ENCODE measurements at regions not wholly inside any gene's neighbourhood (a gene's known extent, or its start where the extent isn't known, plus 50 kb on each side); places are given as distances from the start of the nearest gene placed in this dataset.

GRCh38 chr4:182015014-182015413 lies 228.2 kb upstream of the TENM3 start:
- no peaks in the 10 kb centered on the region for H3K27me3 ChIP-seq (ENCODE audit: insufficient read depth, poor library complexity, severe bottlenecking)
- DNase-seq (ENCODE audit: low read depth in 1 of 2, low spot score in 1 of 2) = no peak
- no peak for TF ChIP-seq REST (IDR thresholded peaks at IDR 0.05; ENCODE audit: insufficient replicate concordance, low read depth)
- TF ChIP-seq CTCF (IDR thresholded peaks at IDR 0.05; ENCODE audit: insufficient read depth, low read length) = no peak
- no peak for TF ChIP-seq SPI1 (IDR thresholded peaks at IDR 0.05; ENCODE audit: borderline replicate concordance, low read depth)
- TF ChIP-seq POLR2AphosphoS5 (IDR thresholded peaks at IDR 0.05; ENCODE audit: low read depth) = no peak
- no peak for TF ChIP-seq GABPA (IDR thresholded peaks at IDR 0.05; ENCODE audit: low read depth)

GRCh38 chr4:182015893-182016292 lies 227.3 kb upstream of the TENM3 start:
- H3K27me3 ChIP-seq (ENCODE audit: insufficient read depth, poor library complexity, severe bottlenecking) = no peaks in the 10 kb centered on the region
- no peak for DNase-seq (ENCODE audit: low read depth in 1 of 2, low spot score in 1 of 2)
- no peak overlapping the region for H3K4me3 ChIP-seq (replicated peaks; ENCODE audit: insufficient read depth, low read length)
- TF ChIP-seq CTCF (IDR thresholded peaks at IDR 0.05; ENCODE audit: insufficient read depth, low read length) = no peak
- TF ChIP-seq REST (IDR thresholded peaks at IDR 0.05; ENCODE audit: insufficient replicate concordance, low read depth) = no peak
- TF ChIP-seq SPI1 (IDR thresholded peaks at IDR 0.05; ENCODE audit: borderline replicate concordance, low read depth) = no peak
- no peak for TF ChIP-seq GABPA (IDR thresholded peaks at IDR 0.05; ENCODE audit: low read depth)
- TF ChIP-seq POLR2AphosphoS5 (IDR thresholded peaks at IDR 0.05; ENCODE audit: low read depth) = no peak
- H3K27ac ChIP-seq (replicated peaks) = no peak overlapping the region

More at GRCh38 chr4:182015014-182015413, 228.2 kb upstream of the TENM3 start:
- H3K4me3 ChIP-seq (replicated peaks; ENCODE audit: insufficient read depth, low read length) = no peak overlapping the region
- H3K27ac ChIP-seq (replicated peaks) = no peak overlapping the region

- TF ChIP-seq SPI1 (IDR thresholded peaks at IDR 0.05; ENCODE audit: borderline replicate concordance, low read depth) (no peak), GABPA (IDR thresholded peaks at IDR 0.05; ENCODE audit: low read depth) (no peak), POLR2AphosphoS5 (IDR thresholded peaks at IDR 0.05; ENCODE audit: low read depth) (no peak), REST (IDR thresholded peaks at IDR 0.05; ENCODE audit: insufficient replicate concordance, low read depth) (no peak), CTCF (IDR thresholded peaks at IDR 0.05; ENCODE audit: insufficient read depth, low read length) (no peak)
- no peak overlapping the region for H3K27ac ChIP-seq (replicated peaks)
- no peaks in the 10 kb centered on the region for H3K27me3 ChIP-seq (ENCODE audit: insufficient read depth, poor library complexity, severe bottlenecking)
- no peak overlapping the region for H3K4me3 ChIP-seq (replicated peaks; ENCODE audit: insufficient read depth, low read length)
- no peak for DNase-seq (ENCODE audit: low read depth in 1 of 2, low spot score in 1 of 2)
Observed at GRCh38 chr4:182017038-182017437, 226.2 kb upstream of the TENM3 start.

All from HL-60 (cell line).